Activated CD4-positive, alpha-beta T cell treated with anti-CD3 and anti-CD28 coated beads, Interleukin-2, amount 10 ng/mL, durations not matched to agents 7 days and 5 days (primary cell): ENCODE measurements at regions not wholly inside any gene's neighbourhood (a gene's known extent, or its start where the extent isn't known, plus 50 kb on each side); places are given as distances from the start of the nearest gene placed in this dataset.
"Not testable (repeated sequence)": the region's sequence is repeated elsewhere in the genome, so short reads cannot be mapped to it uniquely, and the experiment has no call there.

ENCODE experiments used
- CTCF ChIA-PET: fragments of 350-600 bp; sonication (Branson Sonifier 250); formaldehyde crosslinking; loops from one replicate; lab custom pipeline; 2021; ENCODE audit warnings: antibody characterized with exemption; lab: Charles Lee
- POLR2A ChIA-PET: fragments of 350-600 bp; sonication (Branson Sonifier 250); formaldehyde crosslinking; loops from one replicate; lab custom pipeline; 2021; ENCODE audit warnings: antibody characterized with exemption; lab: Charles Lee
- DNase-seq: peaks from one replicate; pipeline ENCODE4 v3.0.0-alpha.2; 2020
- H3K27ac Mint-ChIP-seq: one replicate; pipeline ENCODE4 v1.8.0; 2021; ENCODE audit warnings: mild to moderate bottlenecking, moderate library complexity, mixed read lengths
- H3K27me3 Mint-ChIP-seq: one replicate; pipeline ENCODE4 v1.8.0; 2021; ENCODE audit warnings: mixed read lengths
- H3K36me3 Mint-ChIP-seq: one replicate; pipeline ENCODE4 v1.8.0; 2021; ENCODE audit warnings: low read depth, mixed read lengths
- H3K4me1 Mint-ChIP-seq: one replicate; pipeline ENCODE4 v1.8.0; 2021; ENCODE audit warnings: mixed read lengths
- H3K4me3 Mint-ChIP-seq: one replicate; pipeline ENCODE4 v1.8.0; 2021; ENCODE audit warnings: mild to moderate bottlenecking, moderate library complexity, mixed read lengths
- H3K9me3 Mint-ChIP-seq: one replicate; pipeline ENCODE4 v1.8.0; 2021; ENCODE audit warnings: mixed read lengths

DNA sequence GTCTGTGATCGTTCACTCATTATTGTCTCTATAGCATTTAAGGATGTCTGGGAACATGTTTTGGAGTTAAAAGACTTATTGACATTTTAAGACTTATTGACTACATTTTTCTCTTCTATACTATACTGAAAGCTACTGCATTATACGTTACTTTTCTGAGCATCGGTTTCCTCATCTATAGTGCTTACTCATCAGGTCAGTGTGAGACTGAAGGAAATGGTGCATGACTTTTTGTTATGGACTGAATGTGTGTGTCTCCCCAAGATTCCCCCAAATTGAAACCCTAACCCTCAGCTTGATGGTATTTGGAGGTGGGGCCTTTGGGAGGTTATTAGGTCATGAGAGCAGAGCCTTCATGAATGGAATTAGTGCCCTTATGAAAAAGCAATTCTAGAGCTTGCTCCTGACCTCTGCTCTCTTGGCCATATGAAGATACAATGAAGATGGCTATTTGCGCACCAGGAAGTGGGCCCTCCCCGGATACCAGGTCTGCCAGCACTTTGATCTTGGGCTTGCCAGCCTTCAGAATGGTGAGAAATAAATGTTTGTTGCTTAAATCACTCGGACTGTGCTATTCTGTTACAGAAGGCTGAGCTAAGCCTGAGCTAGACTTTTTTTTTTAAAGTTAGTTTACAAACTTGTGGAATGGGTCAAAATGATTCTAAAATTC lies 243.7 kb upstream of the RREB1 start:
- CTCF ChIA-PET, result interaction anchor here (0.5 to 1.8 kb wide), 2 partner anchors 18 to 238 kb away, joined by 3 to 4 read pairs; no protein-coding TSS in a partner anchor
- POLR2A ChIA-PET, result no interaction called here
- Mint-ChIP-seq H3K9me3 (no peaks in the 10 kb centered on the region), H3K27ac (no peak overlapping the region), H3K4me3 (no peak overlapping the region), H3K36me3 (no peaks in the 10 kb centered on the region), H3K4me1 (no peaks in the 10 kb centered on the region), H3K27me3 (no peaks in the 10 kb centered on the region)
- no peak for DNase-seq

DNA sequence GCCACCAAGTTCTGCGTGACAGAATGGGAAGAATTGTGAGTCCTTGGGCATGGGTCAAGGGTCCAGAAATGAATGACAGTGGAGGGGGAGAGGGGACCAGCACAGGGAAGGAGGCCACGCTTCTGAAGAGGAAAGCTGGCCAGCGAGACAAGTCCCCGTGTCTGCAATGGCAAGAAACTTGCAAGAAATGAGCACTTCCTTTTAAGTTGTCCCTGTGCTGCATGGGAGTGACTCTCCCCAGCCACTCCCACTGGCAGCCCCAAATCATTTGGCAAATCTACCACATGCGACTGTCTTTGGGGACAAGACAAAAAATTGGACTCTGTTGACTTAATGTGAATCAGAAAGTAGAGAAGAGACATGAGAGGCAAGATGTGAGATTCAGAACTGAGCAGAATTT lies 242.2 kb upstream of the RREB1 start:
- POLR2A ChIA-PET, result no interaction called here
- CTCF ChIA-PET, result interaction anchor here (0.7 kb wide), 1 partner anchor 12 kb away, joined by 4 read pairs; no protein-coding TSS in a partner anchor
- H3K4me3 Mint-ChIP-seq, result no peak overlapping the region
- H3K9me3 Mint-ChIP-seq, result no peaks in the 10 kb centered on the region
- H3K27me3 Mint-ChIP-seq, result no peaks in the 10 kb centered on the region
- H3K27ac Mint-ChIP-seq, result no peak overlapping the region
- H3K36me3 Mint-ChIP-seq, result no peaks in the 10 kb centered on the region
- DNase-seq, result no peak
- H3K4me1 Mint-ChIP-seq, result no peaks in the 10 kb centered on the region

DNA sequence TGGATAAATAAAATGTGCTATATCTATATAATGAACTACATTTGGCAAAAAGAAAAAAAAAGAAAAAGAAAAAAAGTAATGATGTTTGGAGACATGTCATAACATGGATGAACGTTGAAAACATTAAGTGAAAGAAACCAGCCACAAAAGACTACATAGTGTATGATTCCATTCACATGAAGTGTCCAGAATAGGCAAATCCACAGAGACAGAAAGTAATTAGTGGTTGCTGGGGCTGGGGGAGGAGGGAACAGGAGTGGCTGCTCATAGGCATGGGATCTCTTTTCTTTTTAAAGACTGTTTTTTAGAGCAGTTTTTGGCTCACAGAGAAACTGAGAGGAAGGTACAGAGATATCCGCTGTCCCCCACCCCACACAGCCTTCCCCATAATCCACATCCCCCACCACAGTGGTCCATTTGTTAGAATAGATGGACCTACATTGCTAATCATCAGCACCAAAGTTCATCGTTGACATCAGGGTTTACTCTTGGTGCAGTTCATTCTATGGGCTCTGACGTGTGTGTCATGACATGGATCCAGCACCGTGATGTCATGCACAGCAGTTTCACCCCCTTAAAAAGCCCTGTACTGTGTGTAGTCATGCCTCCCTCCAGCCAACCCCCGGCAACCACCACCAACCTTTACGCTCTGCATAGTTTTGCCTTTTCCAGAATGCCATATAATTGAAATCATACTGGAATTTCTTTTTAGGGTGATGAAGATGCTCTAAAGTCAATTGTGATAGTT lies 240.9 kb upstream of the RREB1 start:
- no peak overlapping the region for H3K27ac Mint-ChIP-seq
- H3K9me3 Mint-ChIP-seq, result no peaks in the 10 kb centered on the region
- no peaks in the 10 kb centered on the region for H3K36me3 Mint-ChIP-seq
- no peak overlapping the region for H3K4me3 Mint-ChIP-seq
- no peak for DNase-seq
- CTCF ChIA-PET, result no interaction called here
- no peaks in the 10 kb centered on the region for H3K27me3 Mint-ChIP-seq
- no peaks in the 10 kb centered on the region for H3K4me1 Mint-ChIP-seq
- POLR2A ChIA-PET, result no interaction called here

DNA sequence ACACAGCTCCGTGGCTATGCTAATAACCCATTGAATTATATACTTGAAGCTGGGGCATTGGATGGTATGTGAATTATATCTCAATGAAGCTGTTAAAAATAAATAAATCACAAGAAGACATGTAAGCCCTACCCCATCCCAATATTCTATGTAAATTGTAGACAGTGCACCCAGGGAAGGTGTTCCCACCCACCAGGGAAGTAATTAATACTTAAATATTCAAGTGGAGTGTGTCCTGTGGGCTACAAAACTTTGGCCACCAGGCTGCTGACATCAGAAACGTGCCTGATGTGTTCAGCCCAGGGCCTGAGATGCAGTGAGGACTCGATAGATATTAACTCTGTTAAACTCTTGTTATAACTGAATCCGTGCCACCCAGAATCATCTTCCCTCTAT lies 240.4 kb upstream of the RREB1 start:
- Mint-ChIP-seq H3K4me1 (no peaks in the 10 kb centered on the region), H3K36me3 (no peaks in the 10 kb centered on the region), H3K4me3 (no peak overlapping the region), H3K9me3 (no peaks in the 10 kb centered on the region), H3K27ac (no peak overlapping the region), H3K27me3 (no peaks in the 10 kb centered on the region)
- CTCF ChIA-PET, result interaction anchor here (0.6 kb wide), 1 partner anchor 69 kb away, joined by 3 read pairs; no protein-coding TSS in a partner anchor
- DNase-seq, result no peak
- POLR2A ChIA-PET, result no interaction called here

DNA sequence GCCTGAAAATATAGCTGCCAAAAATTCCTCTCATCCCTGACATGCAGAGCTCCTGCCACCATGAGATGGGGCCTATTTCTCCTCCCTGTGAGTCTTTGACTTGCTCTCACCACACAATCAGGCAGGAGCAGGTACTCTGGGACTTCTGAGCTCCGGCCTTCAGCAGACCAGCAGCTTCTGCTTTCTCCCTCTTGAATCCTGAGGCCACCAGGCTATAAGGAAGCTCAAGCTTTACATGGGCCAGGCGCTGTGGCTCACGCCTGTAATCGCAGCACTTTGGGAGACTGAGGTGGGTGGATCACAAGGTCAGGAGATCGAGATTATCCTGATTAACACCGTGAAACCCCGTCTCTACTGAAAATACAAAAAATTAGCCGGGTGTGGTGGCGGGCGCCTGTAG lies 238.7 kb upstream of the RREB1 start:
- CTCF ChIA-PET, result interaction anchor here (1.8 kb wide), 1 partner anchor 19 kb away, joined by 4 read pairs; no protein-coding TSS in a partner anchor
- POLR2A ChIA-PET, result interaction anchor here (0.6 kb wide), 1 partner anchor 123 kb away, joined by 5 read pairs; no protein-coding TSS in a partner anchor

DNA sequence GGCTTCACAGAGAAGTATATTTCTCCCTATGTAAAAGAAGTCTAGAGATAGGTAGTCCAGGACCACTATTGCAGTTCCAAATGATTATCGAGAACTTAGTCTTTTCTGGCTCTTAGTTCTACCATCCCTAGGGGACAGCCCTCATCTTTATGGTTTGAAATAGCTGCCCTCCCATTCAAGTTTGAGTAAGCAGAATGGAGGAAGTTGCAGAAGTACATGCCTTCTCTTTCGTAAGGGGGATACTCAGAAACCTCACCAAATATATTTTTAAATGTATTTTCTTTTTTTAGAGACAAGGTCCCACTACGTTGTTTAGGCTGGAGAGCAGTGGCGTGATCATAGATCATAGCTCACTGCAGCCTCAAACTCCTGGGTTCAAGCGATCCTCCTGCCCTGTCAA lies 236.8 kb upstream of the RREB1 start:
- CTCF ChIA-PET, result interaction anchor here (1.4 kb wide), 1 partner anchor 9 kb away, joined by 4 read pairs; no protein-coding TSS in a partner anchor
- Mint-ChIP-seq H3K36me3 (no peaks in the 10 kb centered on the region), H3K9me3 (no peaks in the 10 kb centered on the region), H3K4me3 (no peak overlapping the region), H3K27me3 (no peaks in the 10 kb centered on the region), H3K27ac (no peak overlapping the region), H3K4me1 (no peaks in the 10 kb centered on the region)
- no peak for DNase-seq
- POLR2A ChIA-PET, result no interaction called here

More for the DNA sequence above, 238.7 kb upstream of the RREB1 start:
- no peaks in the 10 kb centered on the region for H3K4me1 Mint-ChIP-seq
- H3K4me3 Mint-ChIP-seq, result no peak overlapping the region
- no peaks in the 10 kb centered on the region for H3K27me3 Mint-ChIP-seq
- no peaks in the 10 kb centered on the region for H3K9me3 Mint-ChIP-seq
- H3K27ac Mint-ChIP-seq, result no peak overlapping the region
- H3K36me3 Mint-ChIP-seq, result no peaks in the 10 kb centered on the region
- no peak for DNase-seq

DNA sequence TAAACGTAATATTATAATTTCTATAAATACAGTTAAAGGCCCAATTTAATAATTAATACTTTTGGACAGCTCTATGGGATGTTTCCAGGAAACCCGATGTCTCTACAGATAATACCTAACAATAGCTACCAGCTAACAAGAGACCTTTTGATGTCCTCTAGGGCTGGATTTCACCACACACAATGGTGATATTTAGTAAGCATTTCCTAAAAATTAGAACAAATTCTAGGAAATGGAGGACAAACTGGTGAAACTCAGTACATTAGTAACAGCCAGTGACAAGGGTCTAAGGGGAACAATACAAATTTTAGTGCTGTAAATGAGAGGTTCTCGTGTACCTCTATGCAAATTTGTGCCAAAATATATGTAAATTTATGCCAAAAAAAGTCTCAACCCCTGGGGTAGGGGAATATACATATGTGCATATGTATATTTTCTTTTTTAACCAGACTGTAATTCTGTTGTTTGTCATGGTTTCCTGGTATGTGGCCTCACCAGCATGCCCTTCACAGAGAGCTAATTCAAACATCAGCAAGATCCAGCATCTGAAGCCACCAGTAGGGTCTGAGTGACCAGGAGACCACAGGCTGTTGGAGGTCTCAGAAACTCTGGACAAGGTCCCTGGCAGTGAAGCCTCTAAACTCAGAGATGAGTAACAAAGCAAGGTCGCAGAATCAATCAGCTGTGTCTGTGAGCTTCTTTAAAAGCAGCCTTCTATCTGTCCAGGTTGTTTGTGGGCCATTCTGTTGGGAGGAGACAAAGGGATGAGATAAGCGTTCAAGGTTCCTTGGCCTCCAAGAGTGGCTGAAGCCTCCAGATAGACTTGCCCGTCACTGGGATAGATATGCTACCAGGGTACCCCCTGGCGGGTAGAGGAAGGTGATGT lies 235.1 kb upstream of the RREB1 start:
- Mint-ChIP-seq H3K36me3 (no peaks in the 10 kb centered on the region), H3K27me3 (peaks cover 6% of the 10 kb centered on the region), H3K9me3 (peaks cover 2% of the 10 kb centered on the region), H3K27ac (no peak overlapping the region), H3K4me1 (no peaks in the 10 kb centered on the region), H3K4me3 (no peak overlapping the region)
- ChIA-PET CTCF (interaction anchor here (1.5 kb wide), 1 partner anchor 14 kb away, joined by 3 read pairs; no protein-coding TSS in a partner anchor), POLR2A (no interaction called here)
- no peak for DNase-seq

DNA sequence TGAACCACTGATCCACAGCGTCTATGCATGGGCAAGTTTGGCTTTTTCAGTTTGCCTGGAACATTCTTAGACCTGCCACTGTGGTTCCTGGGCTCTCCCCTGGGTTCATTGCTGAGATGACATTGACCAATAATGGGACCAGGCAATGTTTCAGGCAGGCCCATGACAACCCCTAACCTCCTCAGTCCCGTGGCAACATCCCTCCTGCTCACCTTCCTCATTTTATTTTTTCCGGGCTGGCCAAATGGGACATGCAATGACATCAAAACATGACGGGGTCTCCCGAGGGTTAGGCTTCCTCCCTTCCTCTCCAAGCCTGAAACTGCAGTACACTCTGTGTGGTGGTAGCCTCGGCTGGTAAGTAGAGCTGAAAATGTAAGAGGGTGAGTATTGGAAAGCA lies 234.0 kb upstream of the RREB1 start:
- Mint-ChIP-seq H3K4me3 (no peak overlapping the region), H3K9me3 (peaks cover 2% of the 10 kb centered on the region), H3K36me3 (no peaks in the 10 kb centered on the region), H3K27ac (no peak overlapping the region), H3K4me1 (no peaks in the 10 kb centered on the region), H3K27me3 (peaks cover 6% of the 10 kb centered on the region)
- POLR2A ChIA-PET, result no interaction called here
- CTCF ChIA-PET, result interaction anchor here (1.5 kb wide), 1 partner anchor 13 kb away, joined by 3 read pairs; no protein-coding TSS in a partner anchor
- DNase-seq, result no peak

DNA sequence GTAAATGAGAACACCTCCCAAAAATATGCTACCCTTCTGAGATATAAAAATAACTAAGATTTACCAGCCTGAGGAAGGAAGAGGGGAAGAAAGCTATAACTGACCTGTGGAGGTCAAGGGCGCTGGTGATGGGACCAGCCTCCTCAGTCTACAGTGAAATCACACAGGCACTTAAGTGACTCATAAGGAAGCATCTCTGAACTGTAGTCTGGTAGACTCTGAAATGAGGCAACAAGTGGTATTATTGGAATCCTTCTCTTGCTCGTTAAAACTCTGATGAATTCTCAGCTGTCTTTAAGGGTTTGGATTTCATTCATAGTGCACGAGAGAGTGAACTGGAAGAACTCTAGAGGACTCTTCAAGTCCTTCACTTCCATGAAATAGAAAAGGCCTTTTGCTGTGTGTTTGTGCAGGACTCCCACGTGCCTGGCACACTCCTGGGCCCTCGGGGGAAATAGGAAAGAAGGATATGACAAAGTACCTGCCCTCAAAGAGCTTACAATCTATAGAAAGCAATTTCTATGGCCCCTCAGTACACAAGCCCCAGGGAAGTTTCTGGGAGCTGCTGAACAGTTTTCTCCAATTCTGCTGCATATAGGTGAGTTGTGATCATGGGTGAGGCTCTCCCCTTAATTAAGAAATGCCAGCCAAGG lies 231.8 kb upstream of the RREB1 start:
- no peak for DNase-seq
- Mint-ChIP-seq H3K27me3 (peaks cover 6% of the 10 kb centered on the region), H3K36me3 (no peaks in the 10 kb centered on the region), H3K9me3 (peaks cover 2% of the 10 kb centered on the region), H3K4me1 (peaks cover 7% of the 10 kb centered on the region), H3K4me3 (no peak overlapping the region), H3K27ac (no peak overlapping the region)
- ChIA-PET POLR2A (no interaction called here), CTCF (interaction anchor here (1.1 to 1.2 kb wide), 2 partner anchors 15 to 19 kb away, joined by 3 to 4 read pairs; no protein-coding TSS in a partner anchor)

DNA sequence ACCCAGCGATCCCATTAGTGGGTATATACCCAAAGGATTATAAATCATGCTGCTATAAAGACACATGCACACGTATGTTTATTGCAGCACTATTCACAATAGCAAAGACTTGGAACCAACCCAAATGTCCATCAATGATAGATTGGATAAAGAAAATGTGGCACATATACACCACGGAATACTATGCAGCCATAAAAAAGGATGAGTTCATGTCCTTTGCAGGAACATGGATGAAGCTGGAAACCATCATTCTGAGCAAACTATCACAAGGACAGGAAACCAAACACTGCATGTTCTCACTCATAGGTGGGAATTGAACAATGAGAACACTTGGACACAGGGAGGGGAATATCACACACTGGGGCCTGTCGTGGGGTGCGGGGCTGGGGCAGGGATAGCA lies 230.0 kb upstream of the RREB1 start:
- DNase-seq, H3K4me1 Mint-ChIP-seq, H3K36me3 Mint-ChIP-seq, H3K9me3 Mint-ChIP-seq, CTCF ChIA-PET, H3K27me3 Mint-ChIP-seq, POLR2A ChIA-PET, H3K27ac Mint-ChIP-seq, H3K4me3 Mint-ChIP-seq: not testable (repeated sequence)

DNA sequence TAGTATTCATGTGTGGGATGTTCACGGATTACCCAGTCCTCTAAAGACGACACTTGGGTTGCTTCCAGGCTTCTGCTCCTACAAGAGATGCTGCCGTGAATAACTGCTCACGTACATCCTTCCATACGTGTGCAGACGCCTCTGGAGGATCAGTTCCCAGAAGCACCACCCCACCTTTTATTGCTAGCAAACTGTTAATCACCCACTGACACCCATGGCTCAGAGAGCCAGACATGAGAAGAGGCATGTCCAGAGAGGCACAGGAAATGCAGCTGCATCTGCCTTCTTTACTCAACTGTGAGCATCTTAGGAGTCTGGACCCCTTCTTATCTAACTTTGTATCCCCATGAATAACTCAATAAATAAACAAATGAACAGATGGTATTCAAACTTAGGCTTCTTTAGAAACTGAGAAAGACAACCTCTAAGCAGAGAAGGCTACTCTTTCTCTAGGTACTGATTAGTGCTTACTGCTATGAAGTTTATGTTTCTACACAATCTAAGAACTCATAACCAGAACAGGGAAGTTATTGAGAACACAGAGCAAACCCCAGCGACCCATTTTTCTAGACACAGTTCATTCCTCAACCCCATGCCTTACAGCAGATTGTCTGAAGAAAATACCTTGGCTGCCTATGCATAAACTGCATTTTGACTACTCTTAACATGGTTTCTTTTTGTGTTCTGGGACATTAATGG lies 228.7 kb upstream of the RREB1 start:
- DNase-seq, result no peak
- POLR2A ChIA-PET, result no interaction called here
- Mint-ChIP-seq H3K4me1 (peaks cover 7% of the 10 kb centered on the region), H3K4me3 (no peak overlapping the region), H3K27ac (no peak overlapping the region), H3K27me3 (peaks cover 6% of the 10 kb centered on the region), H3K9me3 (peaks cover 2% of the 10 kb centered on the region), H3K36me3 (no peaks in the 10 kb centered on the region)
- CTCF ChIA-PET, result no interaction called here

DNA sequence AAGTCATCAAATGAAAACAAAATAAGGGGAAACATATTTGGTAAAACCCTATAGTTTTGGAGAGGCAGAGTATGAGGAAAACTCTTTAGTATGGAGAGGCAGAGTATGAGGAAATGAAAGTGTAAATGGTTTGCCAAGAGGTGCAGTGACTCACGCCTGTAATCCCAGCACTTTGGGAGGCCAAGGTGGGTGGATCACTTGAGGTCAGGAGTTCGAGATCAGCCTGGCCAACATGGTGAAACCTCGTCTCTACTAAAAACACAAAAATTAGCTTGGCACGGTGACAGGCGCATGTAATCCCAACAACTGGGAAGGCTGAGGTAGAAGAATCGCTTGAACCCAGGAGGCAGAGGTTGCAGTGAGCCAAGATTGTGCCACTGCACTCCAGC lies 228.2 kb upstream of the RREB1 start:
- POLR2A ChIA-PET, H3K9me3 Mint-ChIP-seq, H3K36me3 Mint-ChIP-seq, H3K4me1 Mint-ChIP-seq, CTCF ChIA-PET, H3K27ac Mint-ChIP-seq, H3K4me3 Mint-ChIP-seq, H3K27me3 Mint-ChIP-seq, DNase-seq: not testable (repeated sequence)
